HFFc6 (cell line): ENCODE measurements at regions not wholly inside any gene's neighbourhood (a gene's known extent, or its start where the extent isn't known, plus 50 kb on each side); places are given as distances from the start of the nearest gene placed in this dataset.

Source experiments
- DNase-seq: peaks from one replicate; pipeline ENCODE4 v3.0.0-alpha.2; 2018
- H3K27ac Mint-ChIP-seq: 2 replicates; pipeline ENCODE4 v1.8.0; 2020; ENCODE audit warnings: mild to moderate bottlenecking, mixed read lengths
- H3K27me3 Mint-ChIP-seq: 2 replicates; pipeline ENCODE4 v1.8.0; 2021; ENCODE audit warnings: mild to moderate bottlenecking, moderate library complexity, mixed read lengths; ENCODE audit not compliant: insufficient read depth
- H3K36me3 Mint-ChIP-seq: 2 replicates; pipeline ENCODE4 v1.8.0; 2021; ENCODE audit warnings: low read depth, mixed read lengths
- H3K4me1 Mint-ChIP-seq: 2 replicates; pipeline ENCODE4 v1.8.0; 2020; ENCODE audit warnings: low read depth, mixed read lengths
- H3K4me3 Mint-ChIP-seq: 2 replicates; pipeline ENCODE4 v1.8.0; 2020; ENCODE audit warnings: mild to moderate bottlenecking, moderate library complexity, mixed read lengths
- H3K9me3 Mint-ChIP-seq: 2 replicates; pipeline ENCODE4 v1.8.0; 2020; ENCODE audit warnings: mild to moderate bottlenecking, mixed read lengths
- CTCF ChIP-seq: fragments of 200-600 bp; sonication (generic); IDR thresholded peaks from 2 replicates; pipeline ENCODE4 v1.5.0; 2021; ENCODE audit warnings: antibody characterized with exemption, mild to moderate bottlenecking

GRCh38 chr14:25943329-25943728 is 654.5 kb downstream of the NOVA1 start:
- Mint-ChIP-seq H3K4me1 (no peaks in the 10 kb centered on the region), H3K27me3 (no peaks in the 10 kb centered on the region), H3K27ac (no peak overlapping the region), H3K4me3 (no peak overlapping the region), H3K9me3 (peaks cover 47% of the 10 kb centered on the region), H3K36me3 (no peaks in the 10 kb centered on the region)
- no peak for TF ChIP-seq CTCF
- DNase-seq, result no peak

- no peaks in the 10 kb centered on the region for H3K36me3 Mint-ChIP-seq
- H3K4me1 Mint-ChIP-seq, result no peaks in the 10 kb centered on the region
- no peak for DNase-seq
- no peak overlapping the region for H3K27ac Mint-ChIP-seq
- H3K4me3 Mint-ChIP-seq, result no peak overlapping the region
- no peak for TF ChIP-seq CTCF
- H3K27me3 Mint-ChIP-seq, result no peaks in the 10 kb centered on the region
- H3K9me3 Mint-ChIP-seq, result peaks cover 47% of the 10 kb centered on the region
These were observed 655.7 kb downstream of the NOVA1 start for GRCh38 chr14:25942090-25942489.

- no peak for TF ChIP-seq CTCF
- Mint-ChIP-seq H3K4me1 (no peaks in the 10 kb centered on the region), H3K27ac (no peak overlapping the region), H3K4me3 (no peak overlapping the region), H3K36me3 (no peaks in the 10 kb centered on the region; the same call in 1 of the 2 replicates), H3K27me3 (no peaks in the 10 kb centered on the region), H3K9me3 (peaks cover 46% of the 10 kb centered on the region)
- DNase-seq, result no peak
These were observed 664.1 kb downstream of the NOVA1 start for GRCh38 chr14:25933731-25934130.

GRCh38 chr14:25929881-25930615 is 667.8 kb downstream of the NOVA1 start:
- peaks cover 56% of the 10 kb centered on the region for H3K9me3 Mint-ChIP-seq
- H3K4me1 Mint-ChIP-seq, result no peaks in the 10 kb centered on the region
- no peak for DNase-seq
- H3K36me3 Mint-ChIP-seq, result no peaks in the 10 kb centered on the region; the same call in 1 of the 2 replicates
- H3K27ac Mint-ChIP-seq, result no peak overlapping the region
- no peak for TF ChIP-seq CTCF
- H3K27me3 Mint-ChIP-seq, result peaks cover 2% of the 10 kb centered on the region; the same call in 1 of the 2 replicates
- H3K4me3 Mint-ChIP-seq, result no peak overlapping the region

- 0 out of 2 replicates have a peak, but pooled peaks cover 5% of the 10 kb centered on the region for H3K36me3 Mint-ChIP-seq
- H3K27ac Mint-ChIP-seq, result no peak overlapping the region
- no peak overlapping the region for H3K4me3 Mint-ChIP-seq
- peaks cover 64% of the 10 kb centered on the region for H3K9me3 Mint-ChIP-seq
- no peak for DNase-seq
- H3K4me1 Mint-ChIP-seq, result no peaks in the 10 kb centered on the region
- TF ChIP-seq CTCF, result no peak
- peaks cover 1% of the 10 kb centered on the region; the same call in 1 of the 2 replicates for H3K27me3 Mint-ChIP-seq
These were observed 686.0 kb downstream of the NOVA1 start for GRCh38 chr14:25911831-25912230.
